Breast epithelium (tissue), 3 donors: ENCODE measurements at regions not wholly inside any gene's neighbourhood (a gene's known extent, or its start where the extent isn't known, plus 50 kb on each side); places are given as distances from the start of the nearest gene placed in this dataset.

Experiments used
- CTCF ChIP-seq, 3 donors: fragments of 450-650 bp; IDR thresholded peaks; one replicate each; pipeline ENCODE4 v1.5.1; 2016 to 2017; ENCODE audit warnings: antibody characterized with exemption in 3 of 3, mild to moderate bottlenecking in 3 of 3, moderate library complexity in 3 of 3
- POLR2A ChIP-seq: fragments of 450-650 bp; IDR thresholded peaks from one replicate; pipeline ENCODE4 v1.6.1; 2016; ENCODE audit warnings: antibody characterized with exemption, mild to moderate bottlenecking, moderate library complexity
- POLR2AphosphoS5 ChIP-seq, 3 donors: sonication (generic); formaldehyde crosslinking; IDR thresholded peaks; one replicate each; pipeline ENCODE4 v1.6.1; 2017; ENCODE audit warnings: antibody characterized with exemption in 3 of 3

- TF ChIP-seq CTCF (IDR thresholded peaks at IDR 0.05) (no peak), POLR2A (no peak), POLR2AphosphoS5 (IDR thresholded peaks at IDR 0.05) (no peak)
Observed at GRCh38 chr4:177100307-177100706, 209.4 kb upstream of the NEIL3 start.
